Thyroid gland (tissue), 4 donors: ENCODE measurements at regions not wholly inside any gene's neighbourhood (a gene's known extent, or its start where the extent isn't known, plus 50 kb on each side); places are given as distances from the start of the nearest gene placed in this dataset.

Experiments
- CTCF ChIP-seq, 6 experiments: fragments of 200-600 bp in 3 of 6; fragments of 450-650 bp in 3 of 6; sonication (generic) in 3 of 6; IDR thresholded peaks; one replicate each; pipeline ENCODE4 v1.5.1; 2016 to 2019; ENCODE audit warnings: antibody characterized with exemption in 6 of 6, mild to moderate bottlenecking in 2 of 6, inconsistent platforms in 1 of 6, moderate library complexity in 1 of 6
- POLR2A ChIP-seq, 2 donors: fragments of 450-650 bp; IDR thresholded peaks; one replicate each; pipeline ENCODE4 v1.6.1; 2017; ENCODE audit warnings: antibody characterized with exemption in 2 of 2, mild to moderate bottlenecking in 2 of 2, moderate library complexity in 1 of 2

GRCh38 chr20:10951904-10952303 lies 278.1 kb upstream of the JAG1 start:
- TF ChIP-seq POLR2A (IDR thresholded peaks at IDR 0.05) (no peak), CTCF (IDR thresholded peaks at IDR 0.05) (no peak)
